HG02970 (cell line): ENCODE measurements at regions not wholly inside any gene's neighbourhood (a gene's known extent, or its start where the extent isn't known, plus 50 kb on each side); places are given as distances from the start of the nearest gene placed in this dataset.

ENCODE experiments used
- ATAC-seq: cut with Tn5 transposase; IDR thresholded peaks from one replicate; pipeline ENCODE4 v1.9.1; 2021; ENCODE audit warnings: mild to moderate bottlenecking, moderate library complexity, moderate number of reproducible peaks; ENCODE audit not compliant: unreplicated experiment, low FRiP score

DNA sequence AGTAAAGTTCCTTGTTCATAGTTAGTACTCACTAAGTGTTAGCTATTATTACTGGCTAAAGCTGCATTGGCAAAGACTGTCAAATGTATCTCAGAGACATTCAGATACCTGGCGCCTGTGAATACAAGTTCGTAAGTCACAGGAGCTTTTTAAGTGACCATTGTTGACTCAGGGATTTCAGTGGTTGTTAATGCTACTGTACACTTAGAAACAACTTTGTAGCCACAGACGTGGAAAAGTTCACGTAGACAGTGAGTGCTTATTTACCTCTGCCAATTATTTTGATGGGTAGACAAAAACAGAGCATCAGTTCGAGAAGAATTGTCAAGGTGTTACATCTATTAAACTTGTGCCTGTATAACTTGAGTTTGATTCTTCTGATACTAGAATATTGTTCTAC lies 59.1 kb upstream of the RRP15 start:
- ATAC-seq: no peak
